HG03097 (cell line): ENCODE measurements at regions not wholly inside any gene's neighbourhood (a gene's known extent, or its start where the extent isn't known, plus 50 kb on each side); places are given as distances from the start of the nearest gene placed in this dataset.
A peak's percentile ranks its signal among the peaks of the same experiment; 100 is the strongest.

Experiments
- ATAC-seq: cut with Tn5 transposase; IDR thresholded peaks from one replicate; pipeline ENCODE4 v1.9.1; 2021; ENCODE audit not compliant: unreplicated experiment, low FRiP score

- ATAC-seq: no peak
Measured at GRCh38 chr15:59953392-59953883, 50.7 kb upstream of the FOXB1 start.

GRCh38 chr15:59952960-59953359 lies 51.2 kb upstream of the FOXB1 start:
- ATAC-seq: no peak

- ATAC-seq: no peak
Measured at GRCh38 chr15:59950603-59951388, 53.3 kb upstream of the FOXB1 start.

GRCh38 chr15:59948924-59949613 lies 55.0 kb upstream of the FOXB1 start:
- no peak for ATAC-seq

- ATAC-seq: no peak
Measured at GRCh38 chr15:59946084-59946483, 58.0 kb upstream of the FOXB1 start.

- ATAC-seq: no peak
Measured at GRCh38 chr15:59945036-59945435, 59.1 kb upstream of the FOXB1 start.

- no peak for ATAC-seq
Measured at GRCh38 chr15:59941612-59942011, 62.5 kb upstream of the FOXB1 start.

- no peak for ATAC-seq
Measured at GRCh38 chr15:59940928-59941327, 63.2 kb upstream of the FOXB1 start.

GRCh38 chr15:59940456-59940855 lies 63.7 kb upstream of the FOXB1 start:
- no peak for ATAC-seq

- no peak for ATAC-seq
Measured at GRCh38 chr15:59936741-59937140, 67.4 kb upstream of the FOXB1 start.

- no peak for ATAC-seq
Measured at GRCh38 chr15:59933607-59934006, 70.5 kb upstream of the FOXB1 start.

- ATAC-seq: no peak
Measured at GRCh38 chr15:59931646-59932261, 72.4 kb upstream of the FOXB1 start.

GRCh38 chr15:59924812-59925522 lies 79.1 kb upstream of the FOXB1 start:
- ATAC-seq: no peak

- ATAC-seq: no peak
Measured at GRCh38 chr15:59924096-59924495, 80.0 kb upstream of the FOXB1 start.

- ATAC-seq: no peak
Measured at GRCh38 chr15:59923508-59923907, 80.6 kb upstream of the FOXB1 start.

- peak; percentile 79 for ATAC-seq
Measured at GRCh38 chr15:59918994-59919951, 84.8 kb upstream of the FOXB1 start.

- no peak for ATAC-seq
Measured at GRCh38 chr15:59917504-59918157, 86.5 kb upstream of the FOXB1 start.

GRCh38 chr15:59906046-59906445 lies 98.1 kb upstream of the FOXB1 start:
- no peak for ATAC-seq

- ATAC-seq: no peak
Measured at GRCh38 chr15:59905176-59905575, 98.9 kb upstream of the FOXB1 start.
